ENCODE measurements at regions not wholly inside any gene's neighbourhood (a gene's known extent, or its start where the extent isn't known, plus 50 kb on each side); places are given as distances from the start of the nearest gene placed in this dataset.

DNA sequence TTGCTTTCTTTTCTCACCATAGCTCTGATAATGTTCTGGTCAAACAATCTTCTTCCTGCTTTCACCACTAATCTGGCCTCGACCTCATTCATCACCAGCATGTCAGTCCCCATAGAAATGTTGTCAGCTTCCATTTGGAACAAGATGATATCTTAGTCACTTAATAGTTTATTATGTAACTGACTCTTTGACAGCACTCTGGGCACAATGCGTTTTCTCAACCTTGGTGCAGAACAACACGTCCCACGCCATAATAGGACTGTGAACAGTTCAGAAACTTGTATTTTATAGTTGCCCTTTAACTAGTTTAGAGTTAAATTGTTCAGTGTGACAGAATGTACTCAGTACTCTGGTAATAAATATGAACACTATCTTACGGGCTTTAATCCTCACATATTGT is 106.0 kb downstream of the MC4R start:
- TF ChIP-seq CTCF (IDR thresholded peaks at IDR 0.05): no peak
- no peak for TF ChIP-seq POLR2A (IDR thresholded peaks at IDR 0.05)

All from testis (tissue), 2 donors.